ENCODE measurements at regions not wholly inside any gene's neighbourhood (a gene's known extent, or its start where the extent isn't known, plus 50 kb on each side); places are given as distances from the start of the nearest gene placed in this dataset.

DNA sequence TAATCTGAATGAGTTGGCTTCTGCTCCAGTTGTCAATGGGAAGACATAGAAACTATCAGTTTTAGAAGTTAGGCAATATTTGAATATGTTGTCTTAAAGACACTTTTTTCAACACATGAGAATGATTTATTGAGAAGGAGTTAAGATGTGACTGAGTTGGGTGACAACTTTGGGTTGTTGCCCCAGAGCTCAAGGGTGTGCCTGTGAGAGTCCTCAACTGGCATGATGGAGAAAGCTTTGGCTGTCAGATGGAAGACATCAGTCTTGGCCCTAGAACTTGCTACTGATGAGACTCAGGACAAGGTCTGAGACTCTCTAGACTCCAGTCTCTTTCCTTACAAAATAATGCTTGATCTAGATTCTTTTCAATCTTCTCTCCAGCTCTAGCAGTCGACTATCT is 69.0 kb upstream of the CTAGE1 start:
- FAIRE-seq: no peak
- WGBS (ENCODE audit: missing lambda C conversion rate): 4% methylated on average over 1 of the region's 1 CpG
- Histone ChIP-seq H3K9me3 (no peaks in the 10 kb centered on the region), H3K4me1 (peaks cover 21% of the 10 kb centered on the region; the same call in 1 of the 3 replicates), H3K4me2 (no peak overlapping the region), H3K4me3 (no peak overlapping the region), H3K27ac (peak overlapping the region in 1 of 2 experiments; percentile 54; a peak in 1 of 6 replicates)
- DNase-seq (ENCODE audit: low read depth in 1 of 2, low spot score in 1 of 2): no peak
- ChIA-PET POLR2A (no interaction called here), CTCF (interaction anchor here (1.1 kb wide), 1 partner anchor 11 kb away, joined by 3 read pairs; no protein-coding TSS in a partner anchor)
- ATAC-seq: no peak
- TF ChIP-seq BHLHE40 (IDR thresholded peaks at IDR 0.05; ENCODE audit: low read depth, low read length): no peak
- no peak for TF ChIP-seq EP300 (IDR thresholded peaks at IDR 0.05)
- TF ChIP-seq, protein P1, sequence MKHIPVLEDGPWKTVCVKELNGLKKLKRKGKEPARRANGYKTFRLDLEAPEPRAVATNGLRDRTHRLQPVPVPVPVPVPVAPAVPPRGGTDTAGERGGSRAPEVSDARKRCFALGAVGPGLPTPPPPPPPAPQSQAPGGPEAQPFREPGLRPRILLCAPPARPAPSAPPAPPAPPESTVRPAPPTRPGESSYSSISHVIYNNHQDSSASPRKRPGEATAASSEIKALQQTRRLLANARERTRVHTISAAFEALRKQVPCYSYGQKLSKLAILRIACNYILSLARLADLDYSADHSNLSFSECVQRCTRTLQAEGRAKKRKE (CRISPR knock-in tag; IDR thresholded peaks at IDR 0.05; ENCODE audit: low read depth): no peak
- TF ChIP-seq, protein P2, sequence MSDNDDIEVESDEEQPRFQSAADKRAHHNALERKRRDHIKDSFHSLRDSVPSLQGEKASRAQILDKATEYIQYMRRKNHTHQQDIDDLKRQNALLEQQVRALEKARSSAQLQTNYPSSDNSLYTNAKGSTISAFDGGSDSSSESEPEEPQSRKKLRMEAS (IDR thresholded peaks at IDR 0.05): no peak
- TF ChIP-seq JUN (IDR thresholded peaks at IDR 0.05): no peak
- TF ChIP-seq FOSL2 (IDR thresholded peaks at IDR 0.05): no peak
- no peak for TF ChIP-seq FOSL2 (CRISPR knock-in tag; IDR thresholded peaks at IDR 0.05)
- TF ChIP-seq HOXB13 (CRISPR knock-in tag; IDR thresholded peaks at IDR 0.05; ENCODE audit: low read depth): no peak
- TF ChIP-seq CEBPB (IDR thresholded peaks at IDR 0.05): no peak

DNA sequence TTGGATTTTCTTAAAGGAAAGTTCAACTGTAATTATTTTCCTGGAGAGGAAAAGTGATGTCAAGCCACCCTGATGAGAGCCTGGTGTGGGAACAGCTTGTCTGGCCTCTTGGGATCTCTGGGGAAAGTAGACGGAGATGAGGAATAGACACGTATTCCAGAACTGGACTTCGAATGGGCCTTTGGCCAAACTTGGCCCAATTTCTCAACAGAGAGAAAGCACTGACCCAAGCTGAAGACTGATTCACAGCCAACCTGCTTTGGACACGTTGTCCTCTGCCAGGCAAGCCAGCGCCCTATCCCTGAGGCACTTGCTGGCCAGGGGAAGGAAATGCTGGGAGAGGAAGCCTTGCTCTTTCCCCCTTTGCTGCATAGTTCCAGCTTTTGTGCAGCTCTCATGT is 70.8 kb upstream of the CTAGE1 start:
- ChIA-PET CTCF (interaction anchor here (1.3 kb wide), 1 partner anchor 16 kb away, joined by 4 read pairs; no protein-coding TSS in a partner anchor), POLR2A (no interaction called here)
- DNase-seq (ENCODE audit: low read depth in 1 of 2, low spot score in 1 of 2) (no peak), FAIRE-seq (no peak), ATAC-seq (no peak)
- 75% methylated on average over 5 of the region's 5 CpGs for WGBS (ENCODE audit: missing lambda C conversion rate)
- peaks cover 21% of the 10 kb centered on the region; the same call in 1 of the 3 replicates for H3K4me1 ChIP-seq
- TF ChIP-seq ZNF302 (CRISPR knock-in tag; IDR thresholded peaks at IDR 0.05) (no peak), RFX5 (IDR thresholded peaks at IDR 0.05) (no peak), CBX2 (IDR thresholded peaks at IDR 0.05; ENCODE audit: borderline replicate concordance, low read depth) (no peak)
- TF ChIP-seq, protein P3, sequence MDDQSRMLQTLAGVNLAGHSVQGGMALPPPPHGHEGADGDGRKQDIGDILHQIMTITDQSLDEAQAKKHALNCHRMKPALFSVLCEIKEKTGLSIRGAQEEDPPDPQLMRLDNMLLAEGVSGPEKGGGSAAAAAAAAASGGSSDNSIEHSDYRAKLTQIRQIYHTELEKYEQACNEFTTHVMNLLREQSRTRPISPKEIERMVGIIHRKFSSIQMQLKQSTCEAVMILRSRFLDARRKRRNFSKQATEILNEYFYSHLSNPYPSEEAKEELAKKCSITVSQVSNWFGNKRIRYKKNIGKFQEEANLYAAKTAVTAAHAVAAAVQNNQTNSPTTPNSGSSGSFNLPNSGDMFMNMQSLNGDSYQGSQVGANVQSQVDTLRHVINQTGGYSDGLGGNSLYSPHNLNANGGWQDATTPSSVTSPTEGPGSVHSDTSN (IDR thresholded peaks at IDR 0.05): no peak
- H3K27ac ChIP-seq: no peak overlapping the region; a peak in 1 of 6 replicates
- no peak overlapping the region for H3K4me2 ChIP-seq
- H3K4me3 ChIP-seq: no peak overlapping the region
- no peaks in the 10 kb centered on the region for H3K9me3 ChIP-seq

DNA sequence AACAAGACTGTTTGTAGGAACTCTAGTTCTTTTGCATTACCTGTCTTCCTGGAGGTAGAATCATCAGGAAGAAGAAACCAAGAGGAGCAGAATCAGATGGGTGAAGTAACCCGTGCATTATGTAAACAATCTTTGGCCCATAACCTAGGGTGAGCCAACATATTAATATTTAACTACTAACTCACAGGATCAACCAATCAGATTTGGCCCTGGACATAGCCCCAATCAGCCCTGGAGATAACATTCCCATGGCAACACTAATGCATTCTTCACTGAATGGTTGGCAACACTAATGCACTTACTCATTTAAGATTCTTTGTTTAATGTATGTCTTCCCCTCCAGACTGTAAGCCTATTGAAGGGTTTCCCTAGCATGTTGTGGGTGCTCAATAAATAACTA is 72.0 kb upstream of the CTAGE1 start:
- H3K9me3 ChIP-seq: no peaks in the 10 kb centered on the region
- H3K4me3 ChIP-seq: no peak overlapping the region
- ATAC-seq (peak in 1 of 2 experiments; percentile 57; a peak in 3 of 6 replicates), FAIRE-seq (no peak), DNase-seq (ENCODE audit: low read depth in 1 of 2, low spot score in 1 of 2) (peak in 1 of 2 experiments; percentile 48)
- TF ChIP-seq ESRRA (IDR thresholded peaks at IDR 0.05; ENCODE audit: borderline replicate concordance, low read length) (no peak), MAZ (IDR thresholded peaks at IDR 0.05; ENCODE audit: borderline replicate concordance, low read depth, low read length) (no peak), JUN (IDR thresholded peaks at IDR 0.05) (no peak), HOXB5 (CRISPR knock-in tag; IDR thresholded peaks at IDR 0.05) (no peak), CEBPB (IDR thresholded peaks at IDR 0.05) (no peak), ZNF302 (CRISPR knock-in tag; IDR thresholded peaks at IDR 0.05) (no peak), ZC3H11A (IDR thresholded peaks at IDR 0.05) (no peak), KDM1A (IDR thresholded peaks at IDR 0.05; ENCODE audit: low read depth) (no peak), MYC (IDR thresholded peaks at IDR 0.05; ENCODE audit: borderline replicate concordance, low read length) (no peak)
- TF ChIP-seq, protein P4, sequence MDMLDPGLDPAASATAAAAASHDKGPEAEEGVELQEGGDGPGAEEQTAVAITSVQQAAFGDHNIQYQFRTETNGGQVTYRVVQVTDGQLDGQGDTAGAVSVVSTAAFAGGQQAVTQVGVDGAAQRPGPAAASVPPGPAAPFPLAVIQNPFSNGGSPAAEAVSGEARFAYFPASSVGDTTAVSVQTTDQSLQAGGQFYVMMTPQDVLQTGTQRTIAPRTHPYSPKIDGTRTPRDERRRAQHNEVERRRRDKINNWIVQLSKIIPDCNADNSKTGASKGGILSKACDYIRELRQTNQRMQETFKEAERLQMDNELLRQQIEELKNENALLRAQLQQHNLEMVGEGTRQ (IDR thresholded peaks at IDR 0.05): no peak
- TF ChIP-seq, protein P1 (CRISPR knock-in tag; IDR thresholded peaks at IDR 0.05; ENCODE audit: low read depth): no peak
- peaks cover 21% of the 10 kb centered on the region; the same call in 1 of the 3 replicates for H3K4me1 ChIP-seq
- no peak overlapping the region for H3K4me2 ChIP-seq
- ChIA-PET CTCF (interaction anchor here (1.2 kb wide), 1 partner anchor 10 kb away, joined by 3 read pairs; no protein-coding TSS in a partner anchor), POLR2A (no interaction called here)
- 0% methylated on average over 1 of the region's 1 CpG for WGBS (ENCODE audit: missing lambda C conversion rate)
- H3K27ac ChIP-seq: no peak overlapping the region
